ENCODE measurements at regions not wholly inside any gene's neighbourhood (a gene's known extent, or its start where the extent isn't known, plus 50 kb on each side); places are given as distances from the start of the nearest gene placed in this dataset.

DNA sequence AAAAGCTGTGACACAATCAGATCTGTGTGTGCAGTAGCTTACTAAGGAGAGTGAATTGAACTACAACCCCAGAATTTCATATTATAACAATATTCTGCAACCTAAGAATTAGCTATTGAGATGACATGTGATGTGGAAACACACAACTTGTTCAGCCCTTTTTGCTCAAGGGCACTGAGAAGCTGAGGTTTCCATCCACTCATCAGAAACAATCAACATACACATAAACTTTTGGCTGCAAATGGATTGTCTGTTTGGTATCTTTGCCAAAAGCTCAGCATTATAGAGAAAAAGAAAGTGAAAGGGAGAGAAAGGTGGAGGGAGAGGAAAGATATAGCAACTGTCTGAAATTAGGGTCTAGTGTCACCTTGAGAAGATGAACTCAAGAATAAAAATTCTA lies 117.2 kb upstream of the KLF7 start:
- no peak overlapping the region for H3K4me3 ChIP-seq (replicated peaks; ENCODE audit: low read depth, low read length)
- peak; percentile 17 for DNase-seq (ENCODE audit: low read depth)
- TF ChIP-seq, protein P1, sequence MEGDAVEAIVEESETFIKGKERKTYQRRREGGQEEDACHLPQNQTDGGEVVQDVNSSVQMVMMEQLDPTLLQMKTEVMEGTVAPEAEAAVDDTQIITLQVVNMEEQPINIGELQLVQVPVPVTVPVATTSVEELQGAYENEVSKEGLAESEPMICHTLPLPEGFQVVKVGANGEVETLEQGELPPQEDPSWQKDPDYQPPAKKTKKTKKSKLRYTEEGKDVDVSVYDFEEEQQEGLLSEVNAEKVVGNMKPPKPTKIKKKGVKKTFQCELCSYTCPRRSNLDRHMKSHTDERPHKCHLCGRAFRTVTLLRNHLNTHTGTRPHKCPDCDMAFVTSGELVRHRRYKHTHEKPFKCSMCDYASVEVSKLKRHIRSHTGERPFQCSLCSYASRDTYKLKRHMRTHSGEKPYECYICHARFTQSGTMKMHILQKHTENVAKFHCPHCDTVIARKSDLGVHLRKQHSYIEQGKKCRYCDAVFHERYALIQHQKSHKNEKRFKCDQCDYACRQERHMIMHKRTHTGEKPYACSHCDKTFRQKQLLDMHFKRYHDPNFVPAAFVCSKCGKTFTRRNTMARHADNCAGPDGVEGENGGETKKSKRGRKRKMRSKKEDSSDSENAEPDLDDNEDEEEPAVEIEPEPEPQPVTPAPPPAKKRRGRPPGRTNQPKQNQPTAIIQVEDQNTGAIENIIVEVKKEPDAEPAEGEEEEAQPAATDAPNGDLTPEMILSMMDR (IDR thresholded peaks at IDR 0.05; ENCODE audit: low read length, missing control alignments): no peak

DNA sequence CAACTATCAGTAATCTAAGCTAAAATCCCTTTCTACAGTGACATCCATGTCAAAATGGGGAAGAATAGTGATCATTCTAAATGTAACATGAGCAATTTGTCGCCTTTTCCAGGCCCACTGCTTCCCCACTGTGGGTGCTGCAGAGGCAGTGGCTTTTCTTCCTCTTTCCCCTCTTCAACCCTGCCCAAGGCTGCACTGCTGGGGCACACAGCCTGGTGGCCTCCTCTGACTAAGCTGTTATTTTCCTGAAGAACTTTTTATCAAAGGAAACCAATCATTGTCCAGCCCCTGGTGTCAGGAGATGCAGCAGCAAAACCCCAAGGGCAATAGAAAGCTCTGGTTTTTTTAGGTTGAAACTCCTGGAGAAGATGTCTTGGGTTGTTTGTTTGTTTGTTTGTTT lies 117.6 kb upstream of the KLF7 start:
- peak; percentile 42 for DNase-seq (ENCODE audit: low read depth)
- TF ChIP-seq, protein P1 (IDR thresholded peaks at IDR 0.05; ENCODE audit: low read length, missing control alignments): peak; percentile 32

DNA sequence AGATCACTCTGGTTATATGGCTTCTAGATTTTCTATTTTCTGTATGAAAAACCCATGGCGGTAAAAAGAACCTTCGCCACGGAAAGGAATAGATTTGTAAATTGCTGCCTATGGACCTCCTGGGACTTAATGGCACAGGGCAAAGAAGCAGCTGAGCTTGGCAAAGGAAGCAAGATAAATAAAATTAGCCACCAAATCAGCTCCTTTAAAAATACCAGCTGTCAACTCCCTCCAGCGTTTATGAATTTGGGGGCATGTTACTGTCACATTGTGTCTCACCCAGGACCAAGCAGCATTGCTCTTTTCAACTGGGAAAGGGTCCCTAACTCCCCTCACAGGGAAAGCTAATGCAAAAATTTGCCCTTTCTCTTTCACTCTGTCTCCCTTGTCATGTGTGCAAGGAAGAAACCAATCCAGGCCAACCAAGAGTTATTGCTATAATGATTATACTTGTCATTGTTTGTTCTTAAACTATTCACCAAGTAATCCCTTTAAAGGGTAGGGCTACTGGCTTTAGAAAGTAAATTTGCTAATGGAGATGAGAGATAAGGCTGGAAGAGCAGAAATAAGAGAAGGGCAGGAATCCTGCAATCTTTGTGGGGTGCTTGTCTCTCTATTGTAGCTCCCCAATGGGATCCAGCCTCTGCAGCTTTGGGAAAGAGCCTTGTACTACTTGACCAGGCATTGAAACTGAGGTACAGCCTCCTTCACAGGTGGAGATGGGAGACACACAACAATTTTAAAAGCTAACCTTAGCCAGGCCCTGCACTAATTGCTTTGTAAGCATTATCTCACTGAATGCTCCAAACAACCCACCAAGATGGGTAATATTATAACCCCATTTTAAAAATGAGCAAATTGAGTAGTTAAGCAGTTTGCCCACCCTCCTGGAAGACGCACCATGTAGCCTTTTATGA lies 119.1 kb upstream of the KLF7 start:
- no peak overlapping the region for H3K4me3 ChIP-seq (replicated peaks; ENCODE audit: low read depth, low read length)
- DNase-seq (ENCODE audit: low read depth): no peak
- TF ChIP-seq, protein P1 (IDR thresholded peaks at IDR 0.05; ENCODE audit: low read length, missing control alignments): no peak

More for the DNA sequence above, 117.6 kb upstream of the KLF7 start:
- H3K4me3 ChIP-seq (replicated peaks; ENCODE audit: low read depth, low read length): no peak overlapping the region

DNA sequence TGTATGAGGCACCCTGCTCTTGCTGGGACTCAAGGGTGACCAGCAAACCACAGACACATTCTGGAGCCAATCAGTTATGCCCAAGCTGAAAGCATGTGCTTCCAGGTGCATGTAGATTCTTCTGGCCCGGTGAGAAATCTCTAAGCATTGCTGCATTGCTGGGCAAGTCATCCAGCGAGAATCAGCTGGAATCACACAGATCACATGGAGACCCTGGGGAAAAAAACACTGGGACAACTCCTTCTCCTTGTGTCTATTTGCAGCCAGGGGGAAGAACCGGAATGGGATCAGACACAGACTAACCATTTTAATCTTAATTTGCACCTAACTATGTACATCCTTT lies 119.7 kb upstream of the KLF7 start:
- TF ChIP-seq, protein P1 (IDR thresholded peaks at IDR 0.05; ENCODE audit: low read length, missing control alignments): no peak
- no peak overlapping the region for H3K4me3 ChIP-seq (replicated peaks; ENCODE audit: low read depth, low read length)
- DNase-seq (ENCODE audit: low read depth): no peak

DNA sequence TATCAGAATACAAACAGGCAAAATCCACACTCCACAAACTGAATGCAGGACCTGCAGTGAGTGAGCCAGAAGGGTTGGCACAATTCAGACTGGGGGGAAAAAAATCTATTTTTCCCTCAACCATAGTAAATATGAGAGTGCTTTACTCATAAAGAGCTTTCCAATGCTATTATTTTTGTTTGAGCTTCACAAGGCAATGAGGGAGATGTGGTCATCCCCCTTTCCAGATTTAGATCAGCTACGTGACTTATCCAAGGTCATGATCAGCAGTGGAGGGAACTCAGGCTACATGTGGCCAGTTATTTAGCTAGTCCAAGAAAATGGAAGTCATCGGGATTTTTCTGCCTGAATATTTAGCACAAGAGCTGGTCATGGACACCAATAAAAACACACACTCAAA lies 120.4 kb upstream of the KLF7 start:
- no peak for DNase-seq (ENCODE audit: low read depth)
- TF ChIP-seq, protein P1 (IDR thresholded peaks at IDR 0.05; ENCODE audit: low read length, missing control alignments): no peak
- no peak overlapping the region for H3K4me3 ChIP-seq (replicated peaks; ENCODE audit: low read depth, low read length)

DNA sequence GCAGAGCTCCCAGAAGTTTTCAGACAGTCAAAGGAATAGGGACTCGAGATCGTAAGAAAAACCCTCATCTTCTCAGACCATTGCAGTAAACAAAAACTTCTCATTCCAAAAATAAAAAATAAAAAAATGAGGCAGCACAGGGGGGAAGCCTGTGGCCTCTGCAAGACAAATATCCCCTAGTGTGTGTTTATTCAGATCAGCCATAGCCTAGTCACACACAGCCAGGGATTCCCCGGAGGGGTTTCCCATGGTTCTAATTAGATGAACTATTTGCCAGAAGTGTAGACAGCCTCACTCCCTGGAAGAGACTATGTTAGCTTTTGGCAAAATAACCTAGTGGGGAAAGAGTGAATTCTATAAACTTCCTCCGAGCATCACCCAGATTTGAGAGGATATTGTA lies 122.9 kb upstream of the KLF7 start:
- TF ChIP-seq, protein P1 (IDR thresholded peaks at IDR 0.05; ENCODE audit: low read length, missing control alignments): no peak
- H3K4me3 ChIP-seq (replicated peaks; ENCODE audit: low read depth, low read length): no peak overlapping the region
- no peak for DNase-seq (ENCODE audit: low read depth)
